Neural progenitor cell (in vitro differentiated cells): ENCODE measurements at regions not wholly inside any gene's neighbourhood (a gene's known extent, or its start where the extent isn't known, plus 50 kb on each side); places are given as distances from the start of the nearest gene placed in this dataset.

Experiments used
- CTCF ChIP-seq: fragments of 200-600 bp; sonication (generic); IDR thresholded peaks from 2 replicates; pipeline ENCODE4 v1.5.1; 2017; ENCODE audit warnings: antibody characterized with exemption, mild to moderate bottlenecking
- EZH2 ChIP-seq: fragments of 200-600 bp; sonication (generic); IDR thresholded peaks from 2 replicates; pipeline ENCODE4 v1.6.1; 2017; ENCODE audit warnings: antibody characterized with exemption, mild to moderate bottlenecking, moderate library complexity

GRCh38 chr6:144725736-144726522, 440.8 kb downstream of the UTRN start:
- no peak for TF ChIP-seq EZH2
- no peak for TF ChIP-seq CTCF
